ENCODE measurements at regions not wholly inside any gene's neighbourhood (a gene's known extent, or its start where the extent isn't known, plus 50 kb on each side); places are given as distances from the start of the nearest gene placed in this dataset.
"Not testable (repeated sequence)": the region's sequence is repeated elsewhere in the genome, so short reads cannot be mapped to it uniquely, and the experiment has no call there.

GRCh38 chrY:12212394-12212793, 488.6 kb upstream of the USP9Y start:
- no peak for DNase-seq

DNA sequence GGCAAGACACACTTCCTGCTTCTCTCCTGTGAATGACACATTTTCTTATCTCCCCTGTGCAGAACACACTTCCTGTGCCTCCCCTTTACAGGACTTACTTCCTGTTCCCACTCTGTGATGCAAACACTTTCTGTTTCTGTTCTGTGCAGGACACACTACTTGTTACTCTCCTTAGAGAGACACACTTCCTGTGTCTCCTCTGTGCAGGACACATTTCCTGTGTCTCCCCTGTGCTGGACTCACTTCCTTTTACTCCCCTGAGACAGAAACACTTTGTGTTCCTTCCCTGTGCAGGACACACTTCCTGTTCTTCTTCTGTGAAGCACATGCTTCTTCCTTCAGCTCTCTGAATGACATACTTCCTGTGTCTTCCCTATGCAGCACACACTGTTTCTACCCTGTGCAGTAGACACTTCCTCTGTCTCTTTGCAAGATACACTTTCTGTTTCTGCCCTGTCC, 485.4 kb upstream of the USP9Y start:
- DNase-seq = no peak

DNA sequence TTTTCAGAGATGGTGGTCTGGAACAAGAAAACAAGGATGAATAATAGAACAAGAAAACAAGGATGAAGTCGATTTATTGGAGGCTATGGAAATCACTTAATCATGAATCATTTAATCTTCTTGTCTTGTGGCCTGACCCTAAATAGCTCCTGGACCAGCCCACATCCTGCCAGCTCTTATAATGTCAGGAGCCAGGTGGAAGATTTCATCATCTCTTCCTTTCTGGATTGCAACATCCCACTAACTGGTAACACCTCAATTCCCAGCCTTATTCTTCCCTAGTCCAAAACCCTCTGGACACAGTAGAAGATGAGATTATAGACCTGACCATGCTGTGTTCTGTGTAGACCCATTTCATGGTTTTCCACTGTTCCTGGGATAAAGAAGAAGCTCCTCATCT, 470.1 kb upstream of the USP9Y start:
- no peak for DNase-seq

DNA sequence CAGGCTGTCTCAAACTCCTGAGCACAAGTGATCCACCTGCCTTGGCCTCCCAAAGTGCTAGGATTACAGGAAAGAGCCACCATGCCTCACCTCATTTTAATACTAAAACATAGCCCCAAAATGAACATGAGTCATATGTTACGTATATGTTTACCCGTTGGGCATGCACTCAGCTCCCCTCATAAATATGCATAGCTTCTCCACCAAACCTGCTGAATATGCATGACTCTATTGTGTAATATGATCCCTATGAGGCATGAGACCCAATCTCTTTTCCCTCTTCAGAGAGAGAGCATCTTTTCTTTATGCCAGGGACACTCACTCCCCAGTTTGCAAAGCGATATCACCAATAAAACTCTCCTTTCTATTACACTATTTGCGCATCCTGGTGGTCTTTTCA, 464.6 kb upstream of the USP9Y start:
- DNase-seq = no peak

- DNase-seq = not testable (repeated sequence)
These were observed 460.7 kb upstream of the USP9Y start for GRCh38 chrY:12240326-12240725.

- no peak for DNase-seq
These were observed 456.9 kb upstream of the USP9Y start for GRCh38 chrY:12244146-12244545.

- no peak for DNase-seq
These were observed 447.3 kb upstream of the USP9Y start for GRCh38 chrY:12253756-12254155.

DNA sequence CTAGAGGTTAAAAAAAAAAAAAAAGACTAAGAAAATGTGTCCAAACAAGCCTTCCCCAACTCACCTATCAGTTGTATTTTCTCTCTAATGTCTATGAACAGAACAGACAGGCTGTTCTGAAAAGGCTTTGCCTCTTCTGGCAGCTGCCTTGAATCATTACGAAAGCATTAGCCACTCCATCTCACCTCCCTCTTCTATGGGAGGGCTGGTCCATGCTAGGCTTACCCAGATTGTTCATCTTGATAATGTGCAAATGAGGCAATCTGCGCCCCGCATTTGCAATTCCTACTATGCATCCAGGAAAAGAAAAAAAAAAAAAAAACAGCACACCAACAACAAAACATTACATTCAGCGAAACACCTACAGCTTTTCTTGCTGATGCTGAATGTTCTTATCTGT, 429.9 kb upstream of the USP9Y start:
- DNase-seq = no peak

DNA sequence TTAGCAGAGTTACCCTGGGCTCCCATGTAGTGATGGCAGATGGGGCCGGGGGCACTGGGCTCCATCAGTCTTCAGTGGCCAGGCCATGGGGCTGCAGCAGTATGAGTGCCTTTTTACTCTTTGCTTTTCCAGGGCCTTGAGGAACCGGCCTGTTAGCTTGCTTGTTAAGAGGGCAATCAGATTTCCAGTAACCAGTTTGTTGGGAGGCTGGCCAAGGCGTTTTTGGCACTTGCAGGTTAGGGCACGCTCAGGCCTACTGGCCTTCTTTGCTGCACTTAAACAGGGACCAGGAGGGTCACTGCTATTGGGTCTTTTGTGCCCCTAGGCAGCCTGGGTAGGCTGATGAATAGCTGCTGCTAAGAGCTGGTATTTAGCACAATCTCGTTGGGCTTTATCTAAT, 415.4 kb upstream of the USP9Y start:
- DNase-seq = no peak

- DNase-seq = no peak
These were observed 412.1 kb upstream of the USP9Y start for GRCh38 chrY:12288919-12289318.

GRCh38 chrY:12289415-12289814, 411.6 kb upstream of the USP9Y start:
- DNase-seq = no peak

DNA sequence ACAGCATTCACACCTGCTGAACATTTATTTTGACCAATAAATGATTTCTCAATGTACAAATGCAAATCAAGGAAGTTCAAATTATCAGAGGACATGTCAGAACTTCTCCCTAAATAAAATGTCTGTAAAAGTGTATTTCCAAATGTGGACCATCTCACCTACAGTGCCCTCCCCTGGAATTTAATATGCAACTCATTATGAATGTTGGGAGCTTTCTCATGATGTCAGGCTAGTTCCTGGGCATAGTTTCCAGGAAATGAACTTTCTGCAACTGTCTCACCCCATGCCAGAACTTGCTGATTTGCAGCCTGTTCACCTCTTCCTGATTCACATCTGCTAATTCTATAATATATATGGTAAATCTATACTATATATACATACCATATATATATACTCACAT, 408.5 kb upstream of the USP9Y start:
- no peak for DNase-seq

DNA sequence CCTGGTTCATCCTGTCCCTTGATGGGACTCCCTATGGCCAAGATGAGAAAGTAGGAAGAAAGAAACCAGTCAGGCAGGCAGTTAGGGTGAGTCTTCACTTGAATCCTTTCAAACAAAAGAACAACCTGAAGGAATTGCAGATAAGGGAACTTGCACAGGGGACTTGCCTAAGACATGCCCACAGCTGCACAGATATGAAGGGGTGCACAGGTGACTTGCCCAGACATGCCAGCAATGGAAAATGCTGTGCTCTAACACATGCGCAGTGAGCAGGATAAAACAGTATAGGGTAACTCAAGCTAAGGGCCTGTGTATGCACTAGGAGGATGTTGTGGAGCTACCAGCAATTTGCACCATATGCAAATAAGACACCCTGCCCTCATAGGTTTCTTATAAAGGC, 404.6 kb upstream of the USP9Y start:
- no peak for DNase-seq

DNA sequence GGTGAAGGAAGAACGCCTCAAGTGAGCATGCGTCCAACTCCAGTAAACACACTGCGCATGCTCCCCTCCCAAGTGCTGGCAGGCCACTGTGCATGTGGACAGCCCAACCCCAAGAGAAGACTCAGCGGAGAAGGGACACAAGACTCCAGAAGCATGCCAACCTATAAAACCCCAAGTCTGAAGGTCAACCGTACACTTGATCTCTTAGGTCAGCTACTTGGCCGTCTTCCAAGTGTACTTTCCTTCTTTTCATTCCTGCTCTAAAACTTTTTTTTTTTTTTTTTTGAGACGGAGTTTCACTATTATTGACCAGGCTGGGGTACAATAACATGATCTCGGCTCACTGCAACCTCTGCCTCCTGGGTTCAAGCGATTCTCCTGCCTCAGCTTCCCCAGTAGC, 401.2 kb upstream of the USP9Y start:
- DNase-seq = not testable (repeated sequence)

DNA sequence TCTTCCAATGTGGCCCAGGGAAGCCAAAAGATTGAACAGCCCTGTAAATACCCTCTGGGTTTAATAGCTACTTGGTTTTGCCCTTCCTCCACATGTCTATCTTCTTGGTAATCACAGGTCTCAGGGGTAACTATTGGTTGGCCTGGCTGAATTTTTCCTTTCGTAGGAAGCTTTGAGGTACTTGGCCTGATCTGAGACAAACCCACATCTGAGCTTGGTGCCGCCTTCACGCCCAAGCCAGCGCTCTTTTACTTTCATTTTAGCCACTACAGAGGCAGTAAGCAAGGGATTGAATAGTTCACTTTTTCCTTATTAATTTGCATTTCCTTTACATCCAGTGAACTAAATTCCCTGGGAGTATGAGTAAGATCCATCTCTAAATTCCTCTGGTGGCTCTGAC, 397.6 kb upstream of the USP9Y start:
- DNase-seq = no peak

DNA sequence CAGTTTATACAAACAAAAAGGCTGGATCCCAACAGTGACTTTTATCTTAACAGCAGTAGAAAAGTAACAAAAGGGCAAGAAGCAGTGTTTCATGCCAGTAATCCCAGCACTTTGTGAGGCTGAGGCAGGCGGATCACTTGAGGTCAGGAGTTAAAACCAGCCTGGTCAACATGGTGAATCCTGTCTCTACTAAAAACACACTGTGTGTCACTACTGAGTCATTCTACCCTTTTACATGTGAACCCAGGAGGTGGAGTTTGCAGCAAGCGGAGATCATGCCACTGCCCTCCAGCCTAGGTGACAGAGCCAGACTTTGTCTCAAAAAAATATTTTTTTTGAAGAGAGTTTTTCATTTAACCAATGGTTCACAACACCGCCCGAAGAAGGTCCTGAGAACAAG, 395.6 kb upstream of the USP9Y start:
- no peak for DNase-seq

GRCh38 chrY:12309212-12309611, 391.8 kb upstream of the USP9Y start:
- DNase-seq = no peak

DNA sequence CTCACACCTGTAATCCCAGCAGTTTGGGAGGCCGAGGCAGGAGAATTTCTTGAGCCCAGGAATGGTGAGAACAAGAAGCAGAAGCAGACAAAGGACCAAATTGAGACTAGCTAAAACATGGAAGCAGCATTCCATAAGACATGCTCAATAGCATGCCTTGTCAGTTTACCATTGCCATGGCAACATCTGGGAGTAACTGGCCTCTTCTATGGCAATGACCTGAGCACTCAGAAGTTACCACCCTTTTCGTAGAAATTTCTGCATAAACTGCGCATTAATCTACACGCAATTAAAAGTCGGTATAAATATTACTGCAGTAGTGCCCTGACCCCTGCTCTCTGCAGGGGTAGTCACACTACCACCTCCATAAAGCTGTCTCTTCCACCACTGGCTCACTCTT, 390.2 kb upstream of the USP9Y start:
- DNase-seq = no peak

GRCh38 chrY:12327751-12328150, 373.3 kb upstream of the USP9Y start:
- DNase-seq = no peak

GRCh38 chrY:12331917-12332316, 369.1 kb upstream of the USP9Y start:
- DNase-seq = not testable (repeated sequence)

- no peak for DNase-seq
These were observed 357.8 kb upstream of the USP9Y start for GRCh38 chrY:12343211-12343610.

DNA sequence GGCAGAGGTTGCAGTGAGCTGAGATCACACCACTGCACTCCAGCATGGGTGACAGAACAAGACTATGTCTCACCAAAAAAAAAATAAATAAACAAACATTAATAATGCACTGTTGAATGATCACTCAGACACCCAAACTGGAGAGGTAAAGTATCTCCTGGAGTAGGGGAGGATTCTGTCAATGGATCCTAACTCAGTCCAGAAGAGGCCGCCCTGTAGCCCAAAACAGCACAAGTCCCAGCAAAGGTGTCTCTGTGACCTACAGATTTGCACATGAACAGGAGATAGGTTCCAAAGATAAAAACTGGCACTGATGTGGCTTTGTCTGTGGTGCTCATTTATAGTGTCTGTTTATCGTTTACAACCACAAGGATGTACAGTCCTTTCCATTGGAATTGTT, 352.9 kb upstream of the USP9Y start:
- DNase-seq = no peak

DNA sequence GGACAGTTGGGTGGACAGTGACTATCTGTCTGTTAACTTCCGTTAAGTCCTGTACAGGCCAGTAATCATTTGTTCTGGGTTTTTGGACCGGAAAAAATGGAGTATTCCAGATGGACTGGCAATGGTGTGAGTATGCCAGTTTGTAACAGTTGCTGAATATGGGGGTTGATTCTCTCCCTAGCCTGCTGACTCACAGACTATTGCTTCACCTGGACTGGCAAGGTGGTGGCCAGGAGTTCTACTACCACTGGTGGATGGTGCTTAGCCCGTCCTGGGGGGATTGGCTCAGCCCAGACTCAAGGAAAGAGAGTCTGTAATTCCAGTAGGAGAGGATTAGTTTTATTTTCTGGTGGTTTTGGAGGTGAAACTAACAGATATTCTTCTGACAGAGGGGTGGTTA, 343.8 kb upstream of the USP9Y start:
- no peak for DNase-seq

- DNase-seq = no peak
These were observed 343.4 kb upstream of the USP9Y start for GRCh38 chrY:12357655-12358054.

DNA sequence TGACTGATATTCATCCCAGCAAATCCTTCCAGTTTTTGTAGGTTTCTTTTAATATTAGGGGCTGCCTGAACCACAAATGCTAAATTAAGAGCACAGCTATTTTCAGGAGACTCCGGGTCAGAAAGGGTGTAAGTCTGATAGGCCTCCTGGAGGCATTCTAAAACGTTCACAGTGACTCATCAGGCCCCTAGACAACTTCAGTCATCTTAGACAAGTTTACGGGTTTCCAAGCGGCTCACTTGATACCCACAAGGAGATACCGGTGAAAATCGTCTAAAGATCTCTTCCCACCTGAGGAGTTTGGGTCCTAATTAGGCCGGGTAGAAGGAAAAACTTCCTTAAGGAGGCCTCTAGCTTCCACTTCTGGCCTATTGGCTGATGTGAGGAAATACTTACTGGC, 342.7 kb upstream of the USP9Y start:
- no peak for DNase-seq

DNA sequence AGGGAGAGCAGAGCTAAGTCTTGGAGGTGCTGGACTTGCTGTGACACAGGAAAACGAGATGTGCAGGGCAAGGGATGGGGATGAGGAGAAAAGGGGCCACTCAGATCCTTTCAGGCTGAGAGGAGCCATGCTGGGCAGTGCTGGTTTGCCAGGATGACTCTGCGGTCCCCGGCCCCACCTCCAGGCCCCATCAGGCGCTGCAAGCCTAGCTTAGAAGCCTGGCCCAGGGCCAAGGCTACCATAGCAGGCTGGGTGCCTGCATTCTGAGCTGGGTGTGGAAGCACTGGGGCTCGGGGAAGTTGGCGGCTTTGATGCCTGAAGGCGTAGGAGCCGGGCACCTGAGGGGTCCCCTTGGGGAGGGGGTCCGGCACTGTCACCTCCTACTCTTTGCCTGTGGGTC, 341.2 kb upstream of the USP9Y start:
- DNase-seq = no peak
